Fibroblast of lung (primary cell): ENCODE measurements at regions not wholly inside any gene's neighbourhood (a gene's known extent, or its start where the extent isn't known, plus 50 kb on each side); places are given as distances from the start of the nearest gene placed in this dataset.

Experiments used
- DNase-seq, 2 donors: peaks; one replicate each; pipeline versions ENCODE4 v3.0.0 to v3.0.0-alpha.2; 2010; ENCODE audit warnings: low read depth in 2 of 2
- H2AFZ ChIP-seq: 2 replicates; pipeline ENCODE4 v1.5.1; 2012; ENCODE audit warnings: low read length, control low read depth, inconsistent platforms
- H3K27ac ChIP-seq: 2 replicates; pipeline ENCODE4 v1.5.1; 2011; ENCODE audit warnings: low read length, control low read depth; ENCODE audit not compliant: insufficient read depth
- H3K27me3 ChIP-seq: 2 replicates; pipeline ENCODE4 v1.5.1; 2011; ENCODE audit warnings: mild to moderate bottlenecking, low read length; ENCODE audit not compliant: control insufficient read depth, insufficient read depth
- H3K36me3 ChIP-seq: 2 replicates; pipeline ENCODE4 v1.5.1; 2011; ENCODE audit warnings: low read length; ENCODE audit not compliant: control insufficient read depth, insufficient read depth
- H3K4me1 ChIP-seq: 2 replicates; pipeline ENCODE4 v1.5.1; 2011; ENCODE audit warnings: low read length; ENCODE audit not compliant: control insufficient read depth, insufficient read depth; ENCODE audit errors: extremely low read depth
- H3K4me2 ChIP-seq: 2 replicates; pipeline ENCODE4 v1.5.1; 2011; ENCODE audit warnings: low read length, control low read depth; ENCODE audit not compliant: insufficient read depth; ENCODE audit errors: extremely low read depth
- H3K4me3 ChIP-seq, 4 experiments: fragments of 200-600 bp in 1 of 4; sonication (generic) in 1 of 4; replicated peaks in 1 of 4; 2 replicates each; pipeline ENCODE4 v1.5.1; 2011 to 2016; ENCODE audit warnings: low read length in 4 of 4, low read depth in 3 of 4, mild to moderate bottlenecking in 3 of 4, control low read depth in 2 of 4, inconsistent platforms in 1 of 4, mixed read lengths in 1 of 4; ENCODE audit not compliant: insufficient read depth in 1 of 4; ENCODE audit errors: control extremely low read depth in 1 of 4
- H3K79me2 ChIP-seq: 2 replicates; pipeline ENCODE4 v1.5.1; 2012; ENCODE audit warnings: mild to moderate bottlenecking, low read length, inconsistent platforms; ENCODE audit not compliant: control insufficient read depth, insufficient read depth
- H3K9ac ChIP-seq: 2 replicates; pipeline ENCODE4 v1.5.1; 2011; ENCODE audit warnings: mild to moderate bottlenecking, low read length, control low read depth; ENCODE audit not compliant: insufficient read depth
- H3K9me3 ChIP-seq: 2 replicates; pipeline ENCODE4 v1.5.1; 2012; ENCODE audit warnings: low read depth, low read length; ENCODE audit not compliant: control insufficient read depth, insufficient read depth
- H4K20me1 ChIP-seq: 2 replicates; pipeline ENCODE4 v1.5.1; 2011; ENCODE audit warnings: low read length; ENCODE audit not compliant: control insufficient read depth, insufficient read depth; ENCODE audit errors: extremely low read depth
- EZH2 ChIP-seq: IDR thresholded peaks from 2 replicates; pipeline ENCODE4 v1.5.1; 2012; ENCODE audit warnings: low read length, control low read depth, mild to moderate bottlenecking; ENCODE audit errors: missing control alignments
- TF ChIP-seq, protein P1 (sequence below), 2 donors: IDR thresholded peaks in 1 of 2; conservative IDR thresholded peaks in 1 of 2; 1 replicate in 1 of 2; 2 replicates in 1 of 2; pipeline ENCODE4 v1.5.1; 2011 to 2012; ENCODE audit warnings: low read length in 2 of 2, control low read depth in 1 of 2, inconsistent platforms in 1 of 2, low read depth in 1 of 2, mild to moderate bottlenecking in 1 of 2

DNA sequence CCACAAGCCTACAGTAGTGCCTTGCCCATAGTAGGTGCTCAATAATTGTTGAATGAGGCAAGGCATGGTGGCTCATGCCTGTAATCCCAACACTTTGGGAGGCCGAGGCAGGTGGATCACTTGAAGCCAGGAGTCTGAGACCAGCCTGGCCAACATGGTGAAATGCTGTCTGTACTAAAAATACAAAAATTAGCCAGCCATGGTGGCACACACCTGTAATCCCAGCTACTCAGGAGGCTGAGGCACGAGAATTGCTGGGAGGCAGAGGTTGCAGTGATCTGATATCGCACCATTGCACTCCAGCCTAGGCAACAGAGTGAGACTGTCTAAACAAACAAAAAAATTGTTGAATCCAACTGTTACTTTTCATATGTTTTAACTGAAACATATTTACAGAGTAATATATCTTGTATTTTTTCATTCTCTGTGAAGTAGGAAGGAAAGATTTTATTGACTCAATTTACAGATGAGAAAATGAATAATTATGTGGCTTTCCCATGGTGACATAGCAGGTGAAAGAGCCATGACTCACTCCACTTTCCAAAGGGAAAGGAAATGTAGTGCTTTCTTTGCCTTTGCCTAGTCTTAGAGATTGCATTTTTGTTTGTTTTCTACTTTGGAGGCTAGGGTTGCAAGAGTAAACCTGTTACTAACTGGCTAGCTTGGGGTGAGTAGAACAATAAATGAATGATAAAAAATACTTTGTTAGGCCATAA, 95.4 kb upstream of the SLC38A4 start:
- Histone ChIP-seq H3K4me2 (no peak overlapping the region), H3K27ac (peak overlapping the region; percentile 6), H4K20me1 (no peaks in the 10 kb centered on the region), H3K27me3 (no peaks in the 10 kb centered on the region), H2AFZ (no peak overlapping the region), H3K4me3 (no peak overlapping the region), H3K79me2 (no peaks in the 10 kb centered on the region), H3K4me1 (peaks cover 15% of the 10 kb centered on the region), H3K36me3 (no peaks in the 10 kb centered on the region), H3K9ac (no peak overlapping the region), H3K9me3 (no peaks in the 10 kb centered on the region)
- no peak for TF ChIP-seq EZH2
- TF ChIP-seq, protein P1, sequence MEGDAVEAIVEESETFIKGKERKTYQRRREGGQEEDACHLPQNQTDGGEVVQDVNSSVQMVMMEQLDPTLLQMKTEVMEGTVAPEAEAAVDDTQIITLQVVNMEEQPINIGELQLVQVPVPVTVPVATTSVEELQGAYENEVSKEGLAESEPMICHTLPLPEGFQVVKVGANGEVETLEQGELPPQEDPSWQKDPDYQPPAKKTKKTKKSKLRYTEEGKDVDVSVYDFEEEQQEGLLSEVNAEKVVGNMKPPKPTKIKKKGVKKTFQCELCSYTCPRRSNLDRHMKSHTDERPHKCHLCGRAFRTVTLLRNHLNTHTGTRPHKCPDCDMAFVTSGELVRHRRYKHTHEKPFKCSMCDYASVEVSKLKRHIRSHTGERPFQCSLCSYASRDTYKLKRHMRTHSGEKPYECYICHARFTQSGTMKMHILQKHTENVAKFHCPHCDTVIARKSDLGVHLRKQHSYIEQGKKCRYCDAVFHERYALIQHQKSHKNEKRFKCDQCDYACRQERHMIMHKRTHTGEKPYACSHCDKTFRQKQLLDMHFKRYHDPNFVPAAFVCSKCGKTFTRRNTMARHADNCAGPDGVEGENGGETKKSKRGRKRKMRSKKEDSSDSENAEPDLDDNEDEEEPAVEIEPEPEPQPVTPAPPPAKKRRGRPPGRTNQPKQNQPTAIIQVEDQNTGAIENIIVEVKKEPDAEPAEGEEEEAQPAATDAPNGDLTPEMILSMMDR (conservative IDR thresholded peaks at IDR 0.05 in 1 of 2, IDR thresholded peaks at IDR 0.05 in 1 of 2; ENCODE audit: low read depth in 1 of 2, low read length in 2 of 2) = no peak
- peak; percentile 72 to 82 for DNase-seq

- no peaks in the 10 kb centered on the region for H3K27me3 ChIP-seq
- no peak overlapping the region for H3K9ac ChIP-seq
- no peaks in the 10 kb centered on the region for H4K20me1 ChIP-seq
- DNase-seq = peak; percentile 15 to 94
- H3K27ac ChIP-seq = peak overlapping the region; percentile 6
- H3K79me2 ChIP-seq = no peaks in the 10 kb centered on the region
- no peaks in the 10 kb centered on the region for H3K9me3 ChIP-seq
- no peak overlapping the region for H2AFZ ChIP-seq
- H3K4me3 ChIP-seq = no peak overlapping the region
- peaks cover 11% of the 10 kb centered on the region for H3K4me1 ChIP-seq
- TF ChIP-seq, protein P1 (conservative IDR thresholded peaks at IDR 0.05 in 1 of 2, IDR thresholded peaks at IDR 0.05 in 1 of 2; ENCODE audit: low read depth in 1 of 2, low read length in 2 of 2) = no peak
- no peak for TF ChIP-seq EZH2
- no peaks in the 10 kb centered on the region for H3K36me3 ChIP-seq
- no peak overlapping the region for H3K4me2 ChIP-seq
These were observed 96.0 kb upstream of the SLC38A4 start for GRCh38 chr12:46921764-46922133.

DNA sequence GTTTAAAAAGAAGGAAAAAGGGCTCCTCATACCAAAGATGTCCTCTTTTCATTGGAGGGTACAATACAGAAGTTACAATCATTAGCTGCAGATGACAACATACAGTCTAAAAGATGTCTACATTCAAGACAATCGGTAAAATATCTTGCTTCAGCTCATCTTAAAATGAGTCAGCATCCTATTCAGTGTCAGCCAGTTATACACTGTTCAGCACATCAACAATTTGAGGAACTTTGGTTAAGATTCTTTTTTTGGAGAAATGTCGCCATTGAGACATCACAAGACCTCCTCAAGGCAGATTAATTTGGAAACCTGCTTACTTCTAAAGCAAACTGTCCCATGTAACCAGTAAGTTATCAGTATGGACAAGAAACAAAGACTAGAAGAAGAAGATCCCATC, 100.7 kb upstream of the SLC38A4 start:
- TF ChIP-seq, protein P1 (conservative IDR thresholded peaks at IDR 0.05 in 1 of 2, IDR thresholded peaks at IDR 0.05 in 1 of 2; ENCODE audit: low read depth in 1 of 2, low read length in 2 of 2) = no peak
- TF ChIP-seq EZH2 = no peak
- no peaks in the 10 kb centered on the region for H3K9me3 ChIP-seq
- H4K20me1 ChIP-seq = no peaks in the 10 kb centered on the region
- H3K4me2 ChIP-seq = no peak overlapping the region
- no peak overlapping the region for H3K9ac ChIP-seq
- H3K27ac ChIP-seq = no peak overlapping the region
- no peaks in the 10 kb centered on the region for H3K4me1 ChIP-seq
- H3K36me3 ChIP-seq = no peaks in the 10 kb centered on the region
- H3K4me3 ChIP-seq = no peak overlapping the region
- no peaks in the 10 kb centered on the region for H3K27me3 ChIP-seq
- no peaks in the 10 kb centered on the region for H3K79me2 ChIP-seq
- no peak for DNase-seq
- H2AFZ ChIP-seq = no peak overlapping the region
